ENCODE measurements at regions not wholly inside any gene's neighbourhood (a gene's known extent, or its start where the extent isn't known, plus 50 kb on each side); places are given as distances from the start of the nearest gene placed in this dataset.

- DNase-seq (no peak), ATAC-seq (ENCODE audit: low read depth) (no peak)
- WGBS (ENCODE audit: insufficient coverage): no CpG with 5 or more reads among the region's 2 CpGs
- ChIA-PET CTCF (interaction anchor here (0.7 kb wide), 1 partner anchor 95 kb away, joined by 3 read pairs; no protein-coding TSS in a partner anchor), POLR2A (no interaction called here)
- Histone ChIP-seq H3K9me3 (ENCODE audit: control extremely low read depth in 1 of 3, control insufficient read depth in 2 of 3, insufficient read depth in 1 of 3, low read length in 2 of 3) (peaks cover 0 to 5% (median 0%) of the 10 kb centered on the region in 3 donors), H3K79me2 (ENCODE audit: control insufficient read depth, insufficient read depth, low read length) (no peaks in the 10 kb centered on the region), H4K20me1 (ENCODE audit: control insufficient read depth, insufficient read depth, low read length, poor library complexity, severe bottlenecking) (no peaks in the 10 kb centered on the region), H3K36me3 (replicated peaks in 1 of 2; ENCODE audit: control extremely low read depth in 1 of 2, control insufficient read depth in 1 of 2, extremely low read depth in 1 of 2, insufficient read depth in 2 of 2, low read length in 1 of 2) (peaks cover 0 to 13% of the 10 kb centered on the region in 2 experiments), H3K4me3 (ENCODE audit: control extremely low read depth in 1 of 5, extremely low read depth in 1 of 5, insufficient read depth in 1 of 5, low read depth in 2 of 5, low read length in 4 of 5) (no peak overlapping the region), H3K9ac (ENCODE audit: low read length) (no peak overlapping the region), H3K27me3 (replicated peaks in 1 of 4; ENCODE audit: control extremely low read depth in 1 of 4, control insufficient read depth in 3 of 4, insufficient read depth in 4 of 4, low read length in 3 of 4) (no peaks in the 10 kb centered on the region), H3K4me1 (ENCODE audit: control insufficient read depth in 2 of 2, insufficient read depth in 2 of 2, low read length in 2 of 2) (no peaks in the 10 kb centered on the region), H3K4me2 (replicated peaks; ENCODE audit: low read depth, low read length, poor library complexity, severe bottlenecking) (no peak overlapping the region), H2AFZ (ENCODE audit: insufficient read depth, low read depth, low read length, poor library complexity, severe bottlenecking) (no peak overlapping the region), H3K27ac (ENCODE audit: low read length in 2 of 2) (no peak overlapping the region)
- intact Hi-C loops (cut with micrococcal nuclease): no loop called here
- Mint-ChIP-seq H3K27ac (no peak overlapping the region), H3K27me3 (no peaks in the 10 kb centered on the region), H3K4me3 (no peak overlapping the region), H3K9me3 (ENCODE audit: insufficient read depth) (no peaks in the 10 kb centered on the region), H3K4me1 (peaks cover 5% of the 10 kb centered on the region)
- TF ChIP-seq CTCF (IDR thresholded peaks at IDR 0.05) (no peak), EZH2 (IDR thresholded peaks at IDR 0.05; ENCODE audit: borderline replicate concordance, insufficient read depth, low read depth, low read length, poor library complexity, severe bottlenecking) (no peak)
These were observed 93.6 kb upstream of the IL6 start for GRCh38 chr7:22633286-22633953.

- no peaks in the 10 kb centered on the region for H3K27me3 ChIP-seq (replicated peaks in 1 of 4; ENCODE audit: control extremely low read depth in 1 of 4, control insufficient read depth in 3 of 4, insufficient read depth in 4 of 4, low read length in 3 of 4)
- no peaks in the 10 kb centered on the region for H4K20me1 ChIP-seq (ENCODE audit: control insufficient read depth, insufficient read depth, low read length, poor library complexity, severe bottlenecking)
- Mint-ChIP-seq H3K9me3 (ENCODE audit: insufficient read depth) (no peaks in the 10 kb centered on the region), H3K4me3 (no peak overlapping the region), H3K27ac (no peak overlapping the region), H3K4me1 (peaks cover 5% of the 10 kb centered on the region), H3K27me3 (no peaks in the 10 kb centered on the region)
- TF ChIP-seq CTCF (IDR thresholded peaks at IDR 0.05) (no peak), EZH2 (IDR thresholded peaks at IDR 0.05; ENCODE audit: borderline replicate concordance, insufficient read depth, low read depth, low read length, poor library complexity, severe bottlenecking) (no peak)
- POLR2A ChIA-PET: no interaction called here
- no peak overlapping the region for H3K27ac ChIP-seq (ENCODE audit: low read length in 2 of 2)
- H3K9me3 ChIP-seq (ENCODE audit: control extremely low read depth in 1 of 3, control insufficient read depth in 2 of 3, insufficient read depth in 1 of 3, low read length in 2 of 3): peaks cover 0 to 5% (median 0%) of the 10 kb centered on the region in 3 donors
- DNase-seq (no peak), ATAC-seq (ENCODE audit: low read depth) (no peak)
- no peak overlapping the region for H2AFZ ChIP-seq (ENCODE audit: insufficient read depth, low read depth, low read length, poor library complexity, severe bottlenecking)
- H3K9ac ChIP-seq (ENCODE audit: low read length): no peak overlapping the region
- H3K79me2 ChIP-seq (ENCODE audit: control insufficient read depth, insufficient read depth, low read length): no peaks in the 10 kb centered on the region
- CTCF ChIA-PET: interaction anchor here (1.3 kb wide), 1 partner anchor 94 kb away, joined by 3 read pairs; the partner anchor contains the start of gene IL6
- H3K4me3 ChIP-seq (ENCODE audit: control extremely low read depth in 1 of 5, extremely low read depth in 1 of 5, insufficient read depth in 1 of 5, low read depth in 2 of 5, low read length in 4 of 5): no peak overlapping the region
- peaks cover 0 to 13% of the 10 kb centered on the region in 2 experiments for H3K36me3 ChIP-seq (replicated peaks in 1 of 2; ENCODE audit: control extremely low read depth in 1 of 2, control insufficient read depth in 1 of 2, extremely low read depth in 1 of 2, insufficient read depth in 2 of 2, low read length in 1 of 2)
- WGBS (ENCODE audit: insufficient coverage): 80% methylated on average over 1 of the region's 2 CpGs
- intact Hi-C loops (cut with micrococcal nuclease): no loop called here
- no peaks in the 10 kb centered on the region for H3K4me1 ChIP-seq (ENCODE audit: control insufficient read depth in 2 of 2, insufficient read depth in 2 of 2, low read length in 2 of 2)
- H3K4me2 ChIP-seq (replicated peaks; ENCODE audit: low read depth, low read length, poor library complexity, severe bottlenecking): no peak overlapping the region
These were observed 94.3 kb upstream of the IL6 start for GRCh38 chr7:22632674-22633073.

Data from B cell (primary cell).